PC-3 (cell line): ENCODE measurements at regions not wholly inside any gene's neighbourhood (a gene's known extent, or its start where the extent isn't known, plus 50 kb on each side); places are given as distances from the start of the nearest gene placed in this dataset.

Experiments
- EZH2phosphoT487 ChIP-seq: fragments of 300-600 bp; sonication (generic); IDR thresholded peaks from 2 replicates; pipeline ENCODE4 v1.6.1; 2018; ENCODE audit warnings: mild to moderate bottlenecking, antibody characterized with exemption, low read length, borderline replicate concordance
- TF ChIP-seq, protein P1 (sequence below): fragments of 300-600 bp; sonication (generic); conservative IDR thresholded peaks from 2 replicates; pipeline ENCODE4 v1.5.1; 2017; ENCODE audit warnings: antibody characterized with exemption, low read depth, mild to moderate bottlenecking, low read length

GRCh38 chr18:22336406-22336805 is 81.3 kb downstream of the CTAGE1 start:
- TF ChIP-seq, protein P1, sequence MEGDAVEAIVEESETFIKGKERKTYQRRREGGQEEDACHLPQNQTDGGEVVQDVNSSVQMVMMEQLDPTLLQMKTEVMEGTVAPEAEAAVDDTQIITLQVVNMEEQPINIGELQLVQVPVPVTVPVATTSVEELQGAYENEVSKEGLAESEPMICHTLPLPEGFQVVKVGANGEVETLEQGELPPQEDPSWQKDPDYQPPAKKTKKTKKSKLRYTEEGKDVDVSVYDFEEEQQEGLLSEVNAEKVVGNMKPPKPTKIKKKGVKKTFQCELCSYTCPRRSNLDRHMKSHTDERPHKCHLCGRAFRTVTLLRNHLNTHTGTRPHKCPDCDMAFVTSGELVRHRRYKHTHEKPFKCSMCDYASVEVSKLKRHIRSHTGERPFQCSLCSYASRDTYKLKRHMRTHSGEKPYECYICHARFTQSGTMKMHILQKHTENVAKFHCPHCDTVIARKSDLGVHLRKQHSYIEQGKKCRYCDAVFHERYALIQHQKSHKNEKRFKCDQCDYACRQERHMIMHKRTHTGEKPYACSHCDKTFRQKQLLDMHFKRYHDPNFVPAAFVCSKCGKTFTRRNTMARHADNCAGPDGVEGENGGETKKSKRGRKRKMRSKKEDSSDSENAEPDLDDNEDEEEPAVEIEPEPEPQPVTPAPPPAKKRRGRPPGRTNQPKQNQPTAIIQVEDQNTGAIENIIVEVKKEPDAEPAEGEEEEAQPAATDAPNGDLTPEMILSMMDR, result no peak
- no peak for TF ChIP-seq EZH2phosphoT487
